ENCODE measurements at regions not wholly inside any gene's neighbourhood (a gene's known extent, or its start where the extent isn't known, plus 50 kb on each side); places are given as distances from the start of the nearest gene placed in this dataset.

GRCh38 chr4:111982089-111982488 is 163.2 kb upstream of the FAM241A start:
- FAIRE-seq = no peak
- DNase-seq (ENCODE audit: insufficient read length, low spot score) = no peak

GRCh38 chr4:111984169-111984819 is 161.0 kb upstream of the FAM241A start:
- DNase-seq (ENCODE audit: insufficient read length, low spot score) = no peak
- no peak for FAIRE-seq

More at GRCh38 chr4:111982089-111982488, 163.2 kb upstream of the FAM241A start:
- TF ChIP-seq POLR2A (IDR thresholded peaks at IDR 0.05; ENCODE audit: low read depth, low read length) (no peak), SPI1 (IDR thresholded peaks at IDR 0.05; ENCODE audit: low read depth, low read length) (no peak), TAF1 (IDR thresholded peaks at IDR 0.05; ENCODE audit: low read depth, low read length) (no peak), POLR2AphosphoS5 (IDR thresholded peaks at IDR 0.05; ENCODE audit: low read depth, low read length) (no peak), POU2F2 (IDR thresholded peaks at IDR 0.05; ENCODE audit: low read depth, low read length) (no peak), PAX5 (IDR thresholded peaks at IDR 0.05; ENCODE audit: insufficient read depth, low read length, severe bottlenecking) (no peak)

GRCh38 chr4:111985426-111985825 is 159.8 kb upstream of the FAM241A start:
- FAIRE-seq = no peak
- no peak for DNase-seq (ENCODE audit: insufficient read length, low spot score)
- TF ChIP-seq PAX5 (IDR thresholded peaks at IDR 0.05; ENCODE audit: insufficient read depth, low read length, severe bottlenecking) (no peak), TAF1 (IDR thresholded peaks at IDR 0.05; ENCODE audit: low read depth, low read length) (no peak), POLR2A (IDR thresholded peaks at IDR 0.05; ENCODE audit: low read depth, low read length) (no peak), POLR2AphosphoS5 (IDR thresholded peaks at IDR 0.05; ENCODE audit: low read depth, low read length) (no peak), SPI1 (IDR thresholded peaks at IDR 0.05; ENCODE audit: low read depth, low read length) (no peak), POU2F2 (IDR thresholded peaks at IDR 0.05; ENCODE audit: low read depth, low read length) (no peak)

More at GRCh38 chr4:111984169-111984819, 161.0 kb upstream of the FAM241A start:
- TF ChIP-seq TAF1 (IDR thresholded peaks at IDR 0.05; ENCODE audit: low read depth, low read length) (no peak), POLR2A (IDR thresholded peaks at IDR 0.05; ENCODE audit: low read depth, low read length) (no peak), PAX5 (IDR thresholded peaks at IDR 0.05; ENCODE audit: insufficient read depth, low read length, severe bottlenecking) (no peak)

- FAIRE-seq (no peak), DNase-seq (ENCODE audit: insufficient read length, low spot score) (no peak)
- TF ChIP-seq POLR2AphosphoS5 (IDR thresholded peaks at IDR 0.05; ENCODE audit: low read depth, low read length) (no peak), POU2F2 (IDR thresholded peaks at IDR 0.05; ENCODE audit: low read depth, low read length) (no peak), TAF1 (IDR thresholded peaks at IDR 0.05; ENCODE audit: low read depth, low read length) (no peak), SPI1 (IDR thresholded peaks at IDR 0.05; ENCODE audit: low read depth, low read length) (no peak), POLR2A (IDR thresholded peaks at IDR 0.05; ENCODE audit: low read depth, low read length) (no peak), PAX5 (IDR thresholded peaks at IDR 0.05; ENCODE audit: insufficient read depth, low read length, severe bottlenecking) (no peak)
These were observed 159.2 kb upstream of the FAM241A start for GRCh38 chr4:111986095-111986494.

- FAIRE-seq (peak; percentile 31), DNase-seq (ENCODE audit: insufficient read length, low spot score) (no peak)
These were observed 156.7 kb upstream of the FAM241A start for GRCh38 chr4:111988514-111988913.

DNA sequence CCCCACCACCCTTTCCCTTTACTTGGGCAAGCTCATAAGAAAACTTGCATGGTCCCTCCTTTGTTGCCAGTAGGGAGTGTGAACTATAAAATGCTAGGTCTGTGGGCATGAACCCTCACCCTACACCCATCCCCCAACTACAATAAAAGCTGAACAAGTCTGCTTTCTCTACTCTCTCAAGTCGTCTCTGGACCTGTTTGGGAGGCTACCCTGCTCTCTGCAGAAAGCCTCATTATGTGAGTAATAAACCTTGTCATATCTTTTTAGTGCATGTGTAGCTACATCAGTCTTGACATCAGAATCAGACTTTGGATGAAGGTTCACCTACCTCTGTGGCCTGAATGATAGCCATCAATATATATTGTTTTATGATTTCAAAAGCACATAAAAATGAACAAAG is 155.4 kb upstream of the FAM241A start:
- peak; percentile 26 for FAIRE-seq
- DNase-seq (ENCODE audit: insufficient read length, low spot score) = no peak
- TF ChIP-seq SPI1 (IDR thresholded peaks at IDR 0.05; ENCODE audit: low read depth, low read length) (no peak), POU2F2 (IDR thresholded peaks at IDR 0.05; ENCODE audit: low read depth, low read length) (no peak), POLR2A (IDR thresholded peaks at IDR 0.05; ENCODE audit: low read depth, low read length) (no peak), POLR2AphosphoS5 (IDR thresholded peaks at IDR 0.05; ENCODE audit: low read depth, low read length) (no peak), PAX5 (IDR thresholded peaks at IDR 0.05; ENCODE audit: insufficient read depth, low read length, severe bottlenecking) (no peak), TAF1 (IDR thresholded peaks at IDR 0.05; ENCODE audit: low read depth, low read length) (no peak)

More at GRCh38 chr4:111988514-111988913, 156.7 kb upstream of the FAM241A start:
- no peak for TF ChIP-seq SPI1 (IDR thresholded peaks at IDR 0.05; ENCODE audit: low read depth, low read length)
- no peak for TF ChIP-seq POLR2A (IDR thresholded peaks at IDR 0.05; ENCODE audit: low read depth, low read length)
- no peak for TF ChIP-seq POU2F2 (IDR thresholded peaks at IDR 0.05; ENCODE audit: low read depth, low read length)
- no peak for TF ChIP-seq PAX5 (IDR thresholded peaks at IDR 0.05; ENCODE audit: insufficient read depth, low read length, severe bottlenecking)
- TF ChIP-seq POLR2AphosphoS5 (IDR thresholded peaks at IDR 0.05; ENCODE audit: low read depth, low read length) = no peak
- TF ChIP-seq TAF1 (IDR thresholded peaks at IDR 0.05; ENCODE audit: low read depth, low read length) = no peak

GRCh38 chr4:111991163-111991562 is 154.1 kb upstream of the FAM241A start:
- FAIRE-seq = peak; percentile 86
- DNase-seq (ENCODE audit: insufficient read length, low spot score) = no peak
- TF ChIP-seq SPI1 (IDR thresholded peaks at IDR 0.05; ENCODE audit: low read depth, low read length) (peak; percentile 95), POLR2AphosphoS5 (IDR thresholded peaks at IDR 0.05; ENCODE audit: low read depth, low read length) (no peak)

DNA sequence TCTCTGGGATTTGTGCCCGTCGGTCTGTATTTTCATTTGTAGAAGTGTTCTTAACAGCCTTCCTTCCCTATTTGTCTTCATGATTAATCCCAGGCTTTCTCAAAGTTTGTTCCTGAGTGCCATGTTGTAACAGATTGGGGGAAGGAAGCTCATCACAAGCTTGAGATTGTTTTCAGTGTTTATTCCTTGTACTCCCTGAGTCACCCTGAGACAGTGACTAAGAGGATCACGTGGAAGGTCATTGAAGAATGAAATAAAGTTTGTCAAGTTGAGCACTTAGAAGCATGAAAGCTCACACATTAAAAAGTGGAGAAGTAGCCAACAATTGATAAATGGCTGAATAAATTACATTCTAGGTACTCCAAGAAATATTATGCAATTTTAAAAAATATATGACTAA is 153.5 kb upstream of the FAM241A start:
- DNase-seq (ENCODE audit: insufficient read length, low spot score) = no peak
- TF ChIP-seq POU2F2 (IDR thresholded peaks at IDR 0.05; ENCODE audit: low read depth, low read length) (no peak), TAF1 (IDR thresholded peaks at IDR 0.05; ENCODE audit: low read depth, low read length) (no peak)
- peak; percentile 72 for FAIRE-seq

DNA sequence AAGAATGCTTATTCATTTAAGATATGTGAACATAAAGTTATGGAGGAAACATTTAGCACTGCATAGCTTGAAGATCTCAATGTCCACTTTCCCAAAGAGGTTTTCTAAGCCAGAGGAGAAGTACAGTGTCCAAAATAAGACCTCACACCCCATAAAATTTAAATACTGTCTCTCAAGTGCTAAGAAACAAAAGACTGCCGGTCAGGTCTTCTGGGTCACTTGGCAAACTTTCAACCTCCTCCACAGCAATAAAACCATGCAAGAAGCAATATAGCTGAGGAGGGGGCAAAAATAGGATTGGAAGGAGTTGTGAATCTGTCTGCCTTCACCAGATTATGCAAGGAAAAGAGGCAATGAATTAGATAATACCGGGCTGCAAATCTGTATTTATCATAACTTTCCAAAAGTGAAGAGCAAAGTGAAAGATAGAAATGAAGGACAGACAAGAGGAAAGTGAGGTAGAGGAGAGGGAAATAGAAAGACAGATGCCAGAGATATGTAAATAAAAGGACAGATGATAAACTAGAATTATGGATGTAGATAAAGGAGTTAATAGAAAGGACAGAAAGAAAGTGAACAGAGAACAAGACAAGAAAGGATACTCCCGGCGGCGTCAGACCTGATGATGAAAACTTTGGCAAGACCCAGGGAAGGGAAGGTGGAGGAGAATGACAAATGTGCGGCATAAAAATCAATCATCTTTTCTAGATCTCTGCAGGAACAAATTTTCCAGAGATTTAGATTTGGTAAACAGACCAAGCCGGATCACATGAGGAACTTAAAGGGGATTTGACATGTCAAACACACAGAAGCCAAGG is 152.7 kb upstream of the FAM241A start:
- FAIRE-seq (peak; percentile 47), DNase-seq (ENCODE audit: insufficient read length, low spot score) (no peak)
- no peak for TF ChIP-seq POLR2A (IDR thresholded peaks at IDR 0.05; ENCODE audit: low read depth, low read length)

DNA sequence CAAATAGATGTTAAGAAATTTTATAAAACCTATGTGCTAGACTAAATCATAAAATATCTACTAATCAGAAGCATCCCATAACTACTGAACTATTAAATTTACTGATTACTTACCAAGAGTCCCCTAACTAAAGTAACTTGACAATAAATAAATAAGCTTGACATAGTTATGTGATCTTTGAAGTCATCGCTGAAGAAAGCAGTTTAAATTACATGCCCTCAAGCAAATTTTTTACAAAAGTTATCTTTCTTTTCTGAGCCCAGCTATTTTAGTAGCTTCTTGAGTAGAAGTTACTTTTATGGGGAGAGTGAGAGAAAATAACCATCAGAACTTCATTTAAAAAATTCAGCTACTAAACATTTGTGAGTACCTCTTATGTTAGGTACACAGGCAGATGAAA is 150.9 kb upstream of the FAM241A start:
- TF ChIP-seq SPI1 (IDR thresholded peaks at IDR 0.05; ENCODE audit: low read depth, low read length) = no peak
- no peak for TF ChIP-seq TAF1 (IDR thresholded peaks at IDR 0.05; ENCODE audit: low read depth, low read length)
- TF ChIP-seq POLR2AphosphoS5 (IDR thresholded peaks at IDR 0.05; ENCODE audit: low read depth, low read length) = no peak
- no peak for TF ChIP-seq PAX5 (IDR thresholded peaks at IDR 0.05; ENCODE audit: insufficient read depth, low read length, severe bottlenecking)
- FAIRE-seq (no peak), DNase-seq (ENCODE audit: insufficient read length, low spot score) (no peak)
